GM11168 (cell line): ENCODE measurements at regions not wholly inside any gene's neighbourhood (a gene's known extent, or its start where the extent isn't known, plus 50 kb on each side); places are given as distances from the start of the nearest gene placed in this dataset.

ENCODE experiments used
- in situ Hi-C: fragments of 300-500 bp; cut with MboI; formaldehyde crosslinking; loops from one replicate; pipeline ENCODE4 v1.12.0; 2022; ENCODE audit warnings: low sequenced_read_pairs; ENCODE audit not compliant: unreplicated experiment

DNA sequence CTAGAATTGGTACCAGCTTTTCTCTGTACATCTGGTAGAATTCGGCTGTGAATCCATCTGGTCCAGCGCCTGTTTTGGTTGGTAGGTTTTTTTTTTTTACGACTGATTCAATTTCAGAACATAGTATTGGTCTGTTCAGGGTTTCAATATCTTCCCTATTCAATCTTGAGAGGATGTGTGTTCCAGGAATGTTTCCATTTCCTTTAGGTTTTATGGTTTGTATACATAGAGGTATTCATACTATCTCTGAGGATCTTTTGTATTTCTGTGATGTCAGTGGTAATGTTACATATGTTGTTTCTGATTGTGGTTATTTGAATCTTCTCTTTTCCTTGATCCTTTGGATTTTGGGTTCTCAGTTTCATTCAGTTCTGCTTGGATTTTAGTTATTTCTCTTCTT is 172.1 kb upstream of the ITGA4 start:
- in situ Hi-C loops = no loop called here

DNA sequence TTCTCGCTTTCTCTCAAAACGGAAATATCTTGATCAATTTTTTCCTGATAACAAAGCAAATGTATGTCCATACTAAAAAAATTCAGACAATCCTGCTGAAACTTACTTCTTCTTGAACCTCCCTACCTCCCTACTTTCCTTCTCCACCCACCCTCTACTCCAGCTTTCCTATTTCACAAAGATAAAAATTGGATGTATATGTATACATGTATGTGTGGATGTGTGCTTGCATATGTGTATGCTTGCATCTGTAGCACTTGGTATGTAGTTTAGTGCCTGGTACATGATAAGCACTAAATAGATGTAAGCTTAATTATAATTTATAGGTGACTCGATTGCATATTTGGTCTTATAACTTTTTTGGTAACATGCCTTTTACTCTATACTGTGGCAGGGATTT is 167.5 kb upstream of the ITGA4 start:
- in situ Hi-C loops = no loop called here

DNA sequence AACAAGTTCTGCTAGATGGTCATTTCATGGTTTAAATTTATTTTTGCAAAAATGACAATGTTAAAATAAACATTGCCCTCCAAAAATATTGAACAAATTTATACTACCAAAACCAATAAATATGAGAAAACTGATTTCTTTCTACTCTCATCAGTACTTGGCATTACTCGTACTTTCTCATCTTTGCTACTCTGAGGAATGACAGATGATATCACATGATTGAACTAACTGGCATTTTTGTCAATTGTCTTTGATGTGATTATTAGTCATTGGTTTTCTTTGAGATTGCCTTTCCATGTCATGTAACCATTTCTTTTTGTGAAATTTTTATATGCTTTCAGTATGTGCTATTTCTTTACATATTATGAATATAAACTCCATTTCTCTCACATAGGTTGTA is 167.0 kb upstream of the ITGA4 start:
- in situ Hi-C loops = no loop called here

DNA sequence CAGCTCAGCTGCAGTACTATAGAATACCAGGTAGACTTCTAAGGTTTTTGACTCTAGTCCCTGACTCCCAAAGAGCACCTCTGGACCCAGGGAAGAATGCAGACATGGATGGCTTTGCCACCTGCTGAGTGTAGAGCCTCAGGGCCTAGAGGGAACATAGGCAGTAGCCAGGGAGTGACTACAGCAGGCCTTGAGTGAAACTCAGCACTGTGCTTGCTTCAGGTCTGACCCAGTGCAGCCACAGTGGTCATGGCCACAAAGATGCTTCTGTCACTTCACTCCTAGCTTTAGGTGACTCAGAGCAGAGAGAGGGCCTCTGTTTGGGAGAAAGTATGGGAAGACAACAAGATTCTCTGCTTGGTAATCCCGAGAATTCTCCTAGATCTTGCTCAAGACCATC is 162.2 kb upstream of the ITGA4 start:
- in situ Hi-C loops = no loop called here

DNA sequence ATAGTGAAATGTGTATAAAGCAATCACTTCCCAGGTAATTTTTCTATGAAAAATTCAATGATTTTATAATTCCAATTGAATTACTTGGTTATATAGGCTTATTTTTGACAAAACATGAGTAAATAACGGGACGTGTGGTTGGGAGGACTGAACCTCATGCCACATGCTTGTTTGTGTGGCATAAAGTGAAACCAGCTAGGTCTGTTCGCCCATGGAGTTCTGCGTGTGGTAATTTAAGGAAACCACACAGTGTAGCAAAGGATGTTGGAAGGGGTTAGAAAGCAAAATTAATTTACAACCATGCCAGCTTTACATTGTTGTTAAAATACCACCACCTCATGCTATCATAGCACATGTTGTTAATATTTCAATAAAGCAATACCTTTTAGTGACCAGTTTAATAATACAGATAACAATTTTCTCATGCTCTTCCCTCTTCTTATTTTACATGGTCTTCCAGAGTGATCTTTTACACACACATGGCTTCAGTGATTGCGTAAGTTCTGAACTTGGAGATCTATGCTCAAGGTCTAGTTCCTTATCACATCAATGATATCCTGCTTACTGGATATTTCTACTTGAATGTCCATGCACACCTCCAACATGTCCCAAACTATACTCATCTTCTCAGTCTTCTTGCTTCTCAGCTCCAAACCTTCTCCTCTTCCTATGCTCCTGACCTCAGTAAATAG is 156.4 kb upstream of the ITGA4 start:
- in situ Hi-C loops = loop anchor here (25.0 kb wide), 1 partner anchor 188 kb away; no protein-coding TSS in a partner anchor

DNA sequence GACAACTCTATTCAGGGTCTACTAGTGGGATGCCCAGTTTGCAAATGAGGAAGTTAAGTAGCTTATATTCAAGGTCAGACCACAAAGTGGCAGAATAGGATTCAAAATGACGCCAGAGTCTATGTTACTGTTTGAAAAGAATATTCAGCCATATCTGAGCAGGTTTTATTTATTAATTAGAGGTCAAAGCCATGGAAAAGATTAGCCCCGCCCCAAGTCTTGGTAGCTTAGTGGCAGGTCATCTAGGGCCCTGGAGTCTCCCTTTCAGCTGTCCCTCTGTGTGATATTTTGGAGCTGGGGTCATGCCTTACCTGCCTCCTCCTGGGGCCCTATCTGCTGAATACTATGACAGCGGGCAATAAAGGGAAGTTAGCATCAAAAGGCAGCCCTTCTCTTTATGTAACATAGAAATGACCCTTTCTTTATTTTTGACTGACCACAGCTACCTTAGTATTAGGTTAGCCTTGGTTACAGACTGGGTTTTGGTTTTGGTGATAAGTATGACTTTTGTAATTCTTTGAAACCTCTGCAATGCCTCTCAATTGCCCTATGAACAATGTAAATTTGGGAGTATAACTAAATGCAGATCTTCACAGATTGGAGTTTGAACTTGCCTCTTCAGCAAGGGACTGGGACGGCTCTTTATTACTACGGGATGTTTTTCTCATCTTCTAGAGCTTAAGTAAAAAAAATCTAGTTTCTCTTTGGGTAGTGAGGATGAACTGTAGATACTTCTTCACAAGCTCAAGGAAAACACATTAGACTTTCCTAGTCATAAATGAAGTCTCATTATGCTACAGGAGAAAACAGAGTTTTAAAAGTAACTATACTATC is 153.0 kb upstream of the ITGA4 start:
- in situ Hi-C loops = loop anchor here (25.0 kb wide), 1 partner anchor 192 kb away; no protein-coding TSS in a partner anchor

DNA sequence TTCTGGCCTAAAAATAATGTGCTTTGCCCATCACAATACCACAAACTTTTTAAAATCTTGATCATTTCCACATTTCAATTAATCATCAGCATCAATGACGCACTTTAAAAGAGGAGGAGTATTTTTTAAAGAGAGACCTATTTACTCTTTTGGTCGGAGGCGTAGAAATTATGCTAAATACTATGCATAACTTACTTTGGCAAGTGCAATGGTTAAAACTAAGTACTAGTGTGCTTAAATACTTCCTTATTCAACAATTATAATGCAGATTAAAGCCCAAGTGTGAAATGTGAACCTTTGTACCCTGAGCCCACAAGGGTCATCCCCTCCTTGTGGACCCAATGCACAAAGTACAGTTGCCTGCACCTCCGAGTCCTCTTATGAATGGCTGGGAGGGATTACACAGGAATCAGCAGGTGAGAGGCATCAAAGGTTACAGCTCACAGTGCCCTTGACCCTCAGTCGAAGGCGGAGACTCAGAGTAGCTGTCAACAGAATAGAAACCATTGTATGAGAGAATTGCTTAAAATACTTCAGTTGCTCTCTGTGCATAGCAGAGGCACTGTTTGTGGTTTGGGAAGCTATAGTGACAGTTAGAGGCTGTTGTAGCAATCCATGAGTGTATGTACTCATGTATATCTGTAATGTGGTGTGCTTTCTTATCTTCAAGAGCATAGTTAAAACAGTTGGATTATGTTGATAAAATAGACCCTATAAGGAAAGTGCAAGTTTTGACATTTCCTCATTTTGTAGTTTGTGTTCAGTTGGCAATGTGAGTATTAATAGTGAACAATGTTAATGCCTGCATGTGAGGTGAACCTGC is 151.7 kb upstream of the ITGA4 start:
- in situ Hi-C loops = loop anchor here (5.0 to 25.0 kb wide), 2 partner anchors 152 to 193 kb away; partner anchors contain the start of gene ITGA4

DNA sequence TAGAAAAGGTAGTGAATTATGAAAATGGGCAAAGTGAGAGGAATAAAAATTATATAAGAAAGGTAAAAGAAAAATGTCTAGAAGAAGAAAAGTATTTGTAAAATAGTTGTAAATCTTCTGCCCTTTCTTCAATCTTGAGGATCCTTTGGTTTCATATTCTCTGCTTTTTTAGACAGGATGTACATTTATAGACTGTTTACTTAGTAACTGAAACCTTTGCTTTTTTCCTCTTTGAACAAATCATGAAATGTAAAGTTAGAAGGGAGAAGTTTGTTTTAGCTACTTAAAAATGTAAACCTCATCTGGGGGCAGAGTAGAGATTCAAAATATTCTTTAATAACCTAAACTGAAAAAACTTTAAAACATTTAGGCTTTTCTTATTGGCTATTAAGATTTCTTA is 150.4 kb upstream of the ITGA4 start:
- in situ Hi-C loops = loop anchor here (5.0 to 25.0 kb wide), 2 partner anchors 151 to 194 kb away; partner anchors contain the start of gene ITGA4

DNA sequence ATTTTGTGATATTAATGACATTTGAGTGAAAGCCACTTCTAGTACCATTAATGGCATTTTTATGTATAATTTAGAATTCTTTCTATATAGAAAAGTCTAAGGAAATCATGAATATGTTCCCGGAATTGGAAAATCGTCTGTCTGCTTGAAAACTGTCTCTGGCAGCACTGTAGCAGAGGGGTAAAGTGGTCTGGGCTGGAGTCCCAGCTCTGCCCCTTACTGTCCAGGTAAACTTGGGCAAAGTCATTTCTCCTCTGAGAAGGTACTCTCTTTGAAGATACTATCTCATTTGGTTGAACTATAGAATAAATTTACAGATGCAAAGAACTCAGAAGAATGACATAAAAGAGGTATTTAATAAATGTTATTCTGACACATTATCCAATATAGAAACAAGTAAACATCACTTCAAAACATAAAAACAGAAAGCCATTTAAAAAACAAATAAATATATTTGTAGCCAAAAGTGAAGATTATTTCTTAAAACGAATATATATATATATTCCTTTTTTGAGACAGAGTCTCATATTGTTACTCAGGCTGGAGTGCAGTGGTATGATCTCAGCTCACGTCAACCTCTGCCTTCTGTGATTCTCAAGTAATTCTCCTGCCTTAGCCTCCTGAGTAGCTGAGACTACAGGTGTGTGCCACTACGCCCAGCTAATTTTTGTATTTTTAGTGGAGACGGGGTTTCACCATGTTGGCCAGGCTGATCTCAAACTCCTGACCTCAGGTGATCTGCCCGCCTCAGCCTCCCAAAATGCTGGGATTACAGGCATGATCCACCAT is 149.8 kb upstream of the ITGA4 start:
- in situ Hi-C loops = loop anchor here (5.0 to 25.0 kb wide), 2 partner anchors 150 to 195 kb away; partner anchors contain the start of gene ITGA4

DNA sequence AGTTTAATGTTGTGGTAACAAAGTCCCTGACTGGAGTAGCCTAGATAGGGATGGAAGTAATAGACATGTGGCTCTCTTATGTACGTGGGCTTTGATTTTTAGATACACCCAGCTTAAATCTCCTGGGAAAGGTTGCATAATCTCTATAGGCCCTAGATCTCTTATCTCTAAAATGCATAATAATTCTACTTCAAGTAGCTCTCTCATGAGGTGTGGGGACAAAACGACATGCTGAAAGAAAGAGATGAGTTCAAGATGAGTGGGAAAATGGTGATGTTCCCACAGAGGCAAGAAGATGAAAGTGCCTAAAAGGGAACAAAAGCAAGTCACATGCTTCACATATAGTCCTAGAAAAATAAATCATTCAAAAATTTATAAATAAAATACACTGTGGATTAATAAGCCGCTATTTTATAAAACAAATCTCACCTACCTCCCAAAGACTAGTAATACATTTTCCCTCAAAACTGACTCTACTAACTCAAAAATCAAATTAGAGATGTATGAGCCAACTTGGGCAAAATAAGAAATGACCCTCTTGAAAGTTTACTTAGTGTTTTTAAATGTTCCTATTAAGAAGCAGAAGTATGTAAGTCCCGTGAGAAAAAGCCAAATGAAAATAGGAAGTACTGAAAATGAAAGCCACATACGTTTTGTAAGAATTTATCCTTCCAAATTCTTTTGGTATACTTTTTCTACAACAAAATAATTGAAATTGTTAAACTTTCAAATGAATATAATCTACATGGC is 148.2 kb upstream of the ITGA4 start:
- in situ Hi-C loops = loop anchor here (5.0 to 25.0 kb wide), 2 partner anchors 148 to 197 kb away; partner anchors contain the start of gene ITGA4

DNA sequence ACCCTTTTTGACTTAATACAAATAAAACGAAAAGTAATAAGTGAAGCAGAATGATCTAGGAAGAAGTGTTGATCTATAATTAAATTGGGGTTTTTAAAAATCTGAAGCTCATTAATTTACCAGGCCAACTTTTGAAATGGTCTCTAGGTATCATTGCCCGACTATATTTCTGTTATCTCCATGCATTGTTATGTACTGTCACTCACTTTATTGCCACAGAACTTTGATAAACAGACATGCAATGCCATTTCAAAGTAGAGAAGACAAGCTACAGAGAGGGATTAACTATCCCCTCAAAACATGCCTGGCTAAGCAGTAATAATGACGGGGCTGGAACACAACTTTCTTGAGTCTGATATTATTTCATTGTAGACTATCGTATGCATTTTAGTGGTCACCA is 147.6 kb upstream of the ITGA4 start:
- in situ Hi-C loops = loop anchor here (5.0 to 25.0 kb wide), 2 partner anchors 148 to 197 kb away; partner anchors contain the start of gene ITGA4

DNA sequence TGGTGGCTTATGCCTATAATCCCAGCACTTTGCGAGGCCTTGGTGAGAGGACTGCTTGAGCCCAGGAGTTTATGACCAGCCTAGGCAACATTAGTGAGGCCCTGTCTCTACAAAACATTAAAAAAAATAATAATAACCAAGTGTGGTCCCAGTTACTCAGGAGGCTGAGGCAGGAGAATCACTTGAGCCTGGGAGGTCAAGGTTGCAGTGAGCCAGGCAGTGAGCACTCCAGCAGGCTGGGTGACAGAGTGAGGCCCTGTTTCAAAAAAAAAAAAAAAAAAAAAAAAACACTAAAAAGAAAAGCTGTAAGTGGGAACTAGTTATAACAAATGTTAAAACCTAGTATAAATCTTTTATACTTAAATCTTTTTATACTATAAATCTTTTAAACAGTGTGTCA is 146.2 kb upstream of the ITGA4 start:
- in situ Hi-C loops = loop anchor here (10.0 to 25.0 kb wide), 2 partner anchors 64 to 199 kb away; no protein-coding TSS in a partner anchor

DNA sequence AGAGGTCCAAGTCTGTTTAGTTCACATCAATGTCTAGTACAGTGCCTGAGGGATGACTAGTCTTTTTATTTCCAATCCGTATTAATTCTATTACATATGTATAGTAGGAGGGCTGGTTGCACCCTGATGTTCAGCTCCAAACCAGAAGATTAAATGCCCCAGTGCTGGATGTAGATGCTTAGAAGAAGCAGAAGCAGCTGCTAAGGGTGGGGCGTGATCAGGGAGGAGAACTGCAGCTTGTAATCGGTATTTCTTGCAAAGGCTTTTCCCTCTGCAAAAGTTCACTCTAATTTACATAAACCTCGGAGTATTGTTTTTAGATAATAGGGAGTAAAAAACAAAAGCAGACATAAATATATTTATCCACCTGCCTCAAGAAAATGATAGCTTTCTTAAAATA is 145.3 kb upstream of the ITGA4 start:
- in situ Hi-C loops = loop anchor here (10.0 to 25.0 kb wide), 2 partner anchors 63 to 200 kb away; no protein-coding TSS in a partner anchor

DNA sequence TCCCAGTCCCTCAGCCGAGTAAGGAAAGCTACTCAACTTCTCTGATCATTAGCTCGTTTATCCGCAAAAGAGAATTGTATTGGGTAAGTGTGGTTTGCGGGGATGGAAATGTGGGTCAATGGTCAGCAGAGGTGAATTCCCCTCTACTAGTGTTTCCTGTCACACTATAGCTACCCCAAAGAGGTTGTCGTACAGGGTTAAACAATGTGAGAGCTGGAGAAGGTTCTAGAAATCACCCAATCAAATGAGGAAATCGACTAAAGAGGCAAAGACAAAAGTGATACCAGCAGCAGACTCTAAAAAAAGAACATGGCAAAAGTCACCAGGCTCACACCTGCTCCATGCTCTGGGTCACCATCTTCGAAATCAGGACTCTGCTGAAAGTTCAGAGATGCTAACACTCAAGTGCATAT is 144.7 kb upstream of the ITGA4 start:
- in situ Hi-C loops = loop anchor here (10.0 to 25.0 kb wide), 2 partner anchors 62 to 200 kb away; no protein-coding TSS in a partner anchor

DNA sequence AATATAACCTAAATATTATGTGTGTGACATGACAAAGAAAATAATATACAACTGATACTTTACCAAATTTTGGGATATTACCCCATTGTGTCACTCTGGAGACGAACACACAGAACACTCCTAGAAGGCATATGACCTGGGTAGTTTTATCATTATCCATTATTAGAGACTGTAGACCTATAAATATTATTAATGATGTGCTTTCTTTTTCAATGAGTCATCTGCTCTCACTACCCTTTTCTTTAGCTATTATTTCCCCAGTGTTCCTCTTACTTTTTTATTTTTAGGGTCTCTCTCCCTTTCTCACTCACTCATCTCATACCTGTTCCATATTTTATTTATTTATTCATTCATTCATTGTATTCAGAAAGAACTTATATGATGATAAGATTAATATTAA is 143.3 kb upstream of the ITGA4 start:
- in situ Hi-C loops = loop anchor here (10.0 to 25.0 kb wide), 2 partner anchors 61 to 202 kb away; no protein-coding TSS in a partner anchor

DNA sequence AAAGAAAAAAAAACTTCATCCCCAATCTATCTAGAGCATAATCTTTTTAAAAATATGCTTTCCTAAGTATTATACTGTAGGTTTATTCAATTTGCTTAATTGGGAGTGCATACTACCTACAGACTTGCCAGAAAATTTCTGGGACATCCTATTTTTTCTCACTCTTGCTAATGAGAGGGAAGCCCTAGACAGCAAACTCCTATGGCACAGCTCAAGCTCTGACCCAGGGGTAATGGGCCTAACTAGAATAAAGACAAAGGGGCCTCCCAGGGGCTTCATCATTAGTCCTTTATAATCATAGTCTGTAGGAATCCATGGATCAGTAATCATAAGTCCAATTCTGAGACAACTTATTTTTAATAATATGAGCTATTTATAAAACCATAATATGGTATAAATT is 142.6 kb upstream of the ITGA4 start:
- in situ Hi-C loops = loop anchor here (10.0 to 25.0 kb wide), 2 partner anchors 60 to 202 kb away; no protein-coding TSS in a partner anchor

DNA sequence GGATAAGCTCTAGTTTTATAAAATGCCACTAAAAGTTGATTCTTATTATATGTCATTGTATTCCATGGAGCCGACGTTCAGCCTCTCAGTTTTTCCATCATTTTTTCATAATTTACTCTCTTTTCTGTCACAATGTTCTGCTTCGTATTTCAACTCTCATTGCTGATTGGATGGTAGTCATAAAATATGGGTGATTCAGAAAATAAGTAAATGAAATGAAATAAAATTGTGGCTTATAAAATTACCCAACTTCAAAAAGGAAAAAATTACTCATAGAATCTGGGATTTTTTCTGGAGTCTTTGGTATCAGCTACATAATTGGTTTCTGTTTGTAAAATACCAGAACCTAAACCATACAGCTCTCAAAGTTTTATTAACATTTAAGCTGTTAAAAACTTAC is 139.7 kb upstream of the ITGA4 start:
- in situ Hi-C loops = loop anchor here (10.0 to 25.0 kb wide), 2 partner anchors 57 to 205 kb away; no protein-coding TSS in a partner anchor
